Epithelial cell of esophagus (primary cell): ENCODE measurements at regions not wholly inside any gene's neighbourhood (a gene's known extent, or its start where the extent isn't known, plus 50 kb on each side); places are given as distances from the start of the nearest gene placed in this dataset.

Source experiments
- DNase-seq: peaks from one replicate; pipeline ENCODE4 v3.0.0; 2010; ENCODE audit warnings: low read depth
- H3K4me3 ChIP-seq: 2 replicates; pipeline ENCODE4 v1.5.1; 2011; ENCODE audit warnings: mild to moderate bottlenecking, low read length, control low read depth
- CTCF ChIP-seq: IDR thresholded peaks from 2 replicates; pipeline ENCODE4 v1.5.1; 2011; ENCODE audit warnings: low read depth, mild to moderate bottlenecking, low read length, control low read depth, inconsistent platforms; ENCODE audit not compliant: insufficient read depth; ENCODE audit errors: missing control alignments

GRCh38 chr3:115464036-115464435 lies 159.3 kb upstream of the GAP43 start:
- no peak overlapping the region for H3K4me3 ChIP-seq
- DNase-seq: no peak
- no peak for TF ChIP-seq CTCF

GRCh38 chr3:115469649-115470048 lies 153.7 kb upstream of the GAP43 start:
- TF ChIP-seq CTCF: no peak
- H3K4me3 ChIP-seq: no peak overlapping the region
- no peak for DNase-seq

DNA sequence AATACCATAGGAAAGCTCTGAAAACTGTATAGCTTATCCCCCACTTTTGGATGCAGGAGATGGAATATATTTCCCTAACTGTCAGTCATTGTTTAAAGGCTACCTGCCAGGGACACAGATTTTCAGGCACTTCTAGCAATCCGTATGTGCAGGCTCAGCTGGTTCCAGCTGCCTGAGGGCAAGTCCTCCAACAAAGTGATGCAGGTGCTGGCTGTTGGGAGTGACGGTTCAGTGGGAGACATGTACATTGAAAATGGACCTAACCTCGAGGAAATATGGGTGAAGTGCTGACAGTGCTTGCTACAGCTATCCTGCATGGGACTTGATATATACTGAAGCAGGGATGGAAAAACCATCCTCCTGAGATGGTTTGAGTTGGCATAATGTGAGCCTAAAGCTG lies 153.1 kb upstream of the GAP43 start:
- H3K4me3 ChIP-seq: no peak overlapping the region
- no peak for TF ChIP-seq CTCF
- no peak for DNase-seq

DNA sequence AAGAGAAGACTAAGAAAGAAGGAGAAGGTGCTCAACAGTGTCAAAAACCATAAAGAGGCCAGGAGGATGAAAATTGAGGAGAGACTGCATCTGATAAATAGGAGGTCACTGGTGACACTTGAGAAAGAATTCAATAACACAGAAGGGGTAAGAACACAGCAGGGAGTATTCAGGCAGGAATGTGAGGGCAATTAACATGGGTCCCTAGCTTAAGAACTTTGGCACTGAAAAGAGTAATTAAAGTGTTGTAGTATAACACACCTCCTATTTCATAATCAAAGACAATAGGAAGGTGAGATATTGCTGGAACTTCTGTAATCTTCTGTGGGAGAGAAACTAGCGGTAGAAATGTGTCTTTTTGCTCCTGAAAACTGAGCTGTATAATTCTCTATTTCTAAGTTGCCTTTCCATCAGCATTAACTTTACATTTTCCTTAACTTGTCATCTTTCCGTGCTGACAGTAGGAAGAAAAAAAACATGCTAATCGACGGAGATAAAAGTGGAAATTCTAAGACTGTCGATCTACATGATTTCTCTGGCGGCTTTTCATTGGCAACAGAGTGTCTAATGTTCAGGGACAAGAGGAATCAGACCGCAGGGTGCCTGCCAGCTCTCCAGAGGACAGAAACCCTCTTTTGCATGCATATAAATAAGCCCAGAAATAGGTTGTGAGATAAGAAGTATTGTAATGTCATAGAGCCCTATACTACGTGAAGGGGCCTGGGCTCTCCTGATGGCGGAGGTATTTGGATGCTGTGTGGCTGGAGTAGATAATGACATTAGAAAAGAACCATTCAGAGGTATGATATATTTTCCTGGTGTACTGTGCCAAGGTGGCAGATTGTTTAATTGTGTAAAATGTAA lies 147.9 kb upstream of the GAP43 start:
- no peak overlapping the region for H3K4me3 ChIP-seq
- DNase-seq: no peak
- no peak for TF ChIP-seq CTCF

- no peak for TF ChIP-seq CTCF
- DNase-seq: no peak
- H3K4me3 ChIP-seq: no peak overlapping the region
Observed at GRCh38 chr3:115476472-115476871, 146.8 kb upstream of the GAP43 start.

- no peak for TF ChIP-seq CTCF
- no peak for DNase-seq
- no peak overlapping the region for H3K4me3 ChIP-seq
Observed at GRCh38 chr3:115478359-115478758, 145.0 kb upstream of the GAP43 start.

DNA sequence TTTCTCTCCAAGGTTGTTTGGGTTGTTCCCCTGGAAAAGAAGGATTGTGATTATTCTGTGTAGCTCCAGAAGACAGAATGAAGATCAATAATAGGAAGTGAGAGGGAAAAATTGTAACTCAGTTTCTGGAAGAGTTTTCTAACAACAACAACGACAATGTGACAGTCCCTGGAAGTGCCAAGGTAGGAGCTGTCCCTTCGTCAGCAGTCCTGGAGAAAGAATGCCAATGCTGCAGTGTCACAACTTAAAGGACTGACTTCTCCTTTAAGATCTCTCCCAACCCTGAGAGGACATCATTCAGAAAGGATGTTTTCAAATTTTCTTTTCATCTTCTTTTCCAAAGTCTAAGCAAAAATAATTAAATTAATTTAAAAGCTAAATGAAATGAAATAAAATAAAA lies 136.4 kb upstream of the GAP43 start:
- no peak for TF ChIP-seq CTCF
- no peak for DNase-seq
- no peak overlapping the region for H3K4me3 ChIP-seq
